HEK293 (cell line): ENCODE measurements at regions not wholly inside any gene's neighbourhood (a gene's known extent, or its start where the extent isn't known, plus 50 kb on each side); places are given as distances from the start of the nearest gene placed in this dataset.

Experiments
- CTCF ChIA-PET: fragments of 350-600 bp; formaldehyde crosslinking; extraction: SDS; loops from one replicate; lab custom pipeline; 2021; ENCODE audit warnings: antibody characterized with exemption; lab: Yijun Ruan, JAX
- POLR2A ChIA-PET: fragments of 300-600 bp; formaldehyde crosslinking; extraction: SDS; loops from one replicate; lab custom pipeline; 2020; ENCODE audit warnings: antibody characterized with exemption, inconsistent platforms; lab: Yijun Ruan, JAX
- H3K27ac ChIP-seq: fragments of 200-500 bp; sonication (Bioruptor generic); 2 replicates; pipeline ENCODE4 v1.5.1; 2014; ENCODE audit warnings: low read depth, low read length, control low read depth, inconsistent platforms; ENCODE audit errors: extremely low read depth
- H3K36me3 ChIP-seq, 2 experiments: fragments of 200-500 bp in 1 of 2; sonication (Bioruptor generic) in 1 of 2; 1 replicate in 1 of 2; 2 replicates in 1 of 2; pipeline ENCODE4 v1.5.1; 2014 to 2017; ENCODE audit warnings: inconsistent platforms in 2 of 2, low read length in 2 of 2; ENCODE audit not compliant: control insufficient read depth in 2 of 2, insufficient read depth in 1 of 2
- H3K4me1 ChIP-seq: fragments of 200-500 bp; sonication (Bioruptor generic); 2 replicates; pipeline ENCODE4 v1.5.1; 2014; ENCODE audit warnings: mild to moderate bottlenecking, low read length, inconsistent platforms; ENCODE audit not compliant: control insufficient read depth, insufficient read depth
- H3K4me3 ChIP-seq: 2 replicates; pipeline ENCODE4 v1.5.1; 2011; ENCODE audit warnings: low read depth, mild to moderate bottlenecking, control low read depth, low read length, moderate library complexity
- H3K9me3 ChIP-seq: fragments of 200-500 bp; sonication (Bioruptor generic); 2 replicates; pipeline ENCODE4 v1.5.1; 2014; ENCODE audit warnings: low read depth, low read length, inconsistent platforms; ENCODE audit not compliant: control insufficient read depth, insufficient read depth
- GLI4 ChIP-seq: fragments of 450-650 bp; formaldehyde crosslinking; IDR thresholded peaks from 2 replicates; pipeline ENCODE4 v1.5.1; 2016; ENCODE audit warnings: missing biosample characterization, missing genetic modification characterization
- GLIS2 ChIP-seq: fragments of 450-650 bp; formaldehyde crosslinking; IDR thresholded peaks from 2 replicates; pipeline ENCODE4 v1.5.1; 2016; ENCODE audit warnings: missing biosample characterization, missing genetic modification characterization
- INSM2 ChIP-seq: fragments of 450-650 bp; formaldehyde crosslinking; IDR thresholded peaks from 2 replicates; pipeline ENCODE4 v1.5.1; 2016; ENCODE audit warnings: missing biosample characterization, missing genetic modification characterization
- SALL2 ChIP-seq: fragments of 450-650 bp; formaldehyde crosslinking; IDR thresholded peaks from 2 replicates; pipeline ENCODE4 v1.5.0; 2017; ENCODE audit warnings: missing biosample characterization, mild to moderate bottlenecking, missing genetic modification characterization, borderline replicate concordance
- ZBTB44 ChIP-seq: fragments of 450-650 bp; IDR thresholded peaks from 2 replicates; pipeline ENCODE4 v1.5.1; 2018; ENCODE audit warnings: missing biosample characterization, mild to moderate bottlenecking, missing genetic modification characterization
- ZNF138 ChIP-seq: fragments of 450-650 bp; formaldehyde crosslinking; IDR thresholded peaks from 2 replicates; pipeline ENCODE4 v1.5.1; 2016; ENCODE audit warnings: missing biosample characterization, missing genetic modification characterization, borderline replicate concordance
- ZNF146 ChIP-seq: fragments of 450-650 bp; formaldehyde crosslinking; IDR thresholded peaks from 2 replicates; pipeline ENCODE4 v1.5.1; 2016; ENCODE audit warnings: missing biosample characterization, missing genetic modification characterization
- ZNF341 ChIP-seq: fragments of 450-650 bp; formaldehyde crosslinking; IDR thresholded peaks from 2 replicates; pipeline ENCODE4; 2016; ENCODE audit warnings: low read depth, missing biosample characterization, missing genetic modification characterization
- ZNF366 ChIP-seq: fragments of 450-650 bp; formaldehyde crosslinking; conservative IDR thresholded peaks from 2 replicates; pipeline ENCODE4 v1.5.1; 2016; ENCODE audit warnings: missing biosample characterization, missing genetic modification characterization
- ZNF404 ChIP-seq: fragments of 450-650 bp; formaldehyde crosslinking; IDR thresholded peaks from 2 replicates; pipeline ENCODE4 v1.5.1; 2017; ENCODE audit warnings: missing biosample characterization, missing genetic modification characterization
- ZNF510 ChIP-seq: fragments of 450-650 bp; formaldehyde crosslinking; IDR thresholded peaks from 2 replicates; pipeline ENCODE4 v1.5.1; 2018; ENCODE audit warnings: mild to moderate bottlenecking, missing genetic modification characterization, missing biosample characterization; ENCODE audit not compliant: insufficient replicate concordance
- ZNF600 ChIP-seq: fragments of 450-650 bp; formaldehyde crosslinking; IDR thresholded peaks from 2 replicates; pipeline ENCODE4 v1.5.1; 2016; ENCODE audit warnings: missing biosample characterization, missing genetic modification characterization
- ZNF639 ChIP-seq: fragments of 450-650 bp; formaldehyde crosslinking; IDR thresholded peaks from 2 replicates; pipeline ENCODE4 v1.5.1; 2016; ENCODE audit warnings: missing biosample characterization, missing genetic modification characterization
- ZNF777 ChIP-seq: fragments of 450-650 bp; formaldehyde crosslinking; IDR thresholded peaks from 2 replicates; pipeline ENCODE4 v1.5.1; 2017; ENCODE audit warnings: missing biosample characterization, missing genetic modification characterization, borderline replicate concordance
- ZNF843 ChIP-seq: fragments of 450-650 bp; formaldehyde crosslinking; IDR thresholded peaks from 2 replicates; pipeline ENCODE4 v1.5.1; 2016; ENCODE audit warnings: missing biosample characterization, missing genetic modification characterization
- ZXDB ChIP-seq: fragments of 450-650 bp; formaldehyde crosslinking; IDR thresholded peaks from 2 replicates; pipeline ENCODE4 v1.5.1; 2016; ENCODE audit warnings: missing biosample characterization, missing genetic modification characterization
- TF ChIP-seq, protein P1 (sequence below): fragments of 450-650 bp; formaldehyde crosslinking; optimal IDR thresholded peaks from 2 replicates; pipeline ENCODE3; 2016; ENCODE audit warnings: missing biosample characterization, mild to moderate bottlenecking, missing genetic modification characterization
- TF ChIP-seq, protein P2 (sequence below): fragments of 450-650 bp; formaldehyde crosslinking; IDR thresholded peaks from 2 replicates; pipeline ENCODE4 v1.5.1; 2016; ENCODE audit warnings: missing biosample characterization, missing genetic modification characterization
- TF ChIP-seq, protein P3 (sequence below): fragments of 450-650 bp; formaldehyde crosslinking; IDR thresholded peaks from 2 replicates; pipeline ENCODE4 v1.5.1; 2016; ENCODE audit warnings: missing biosample characterization, missing genetic modification characterization, borderline replicate concordance

- H3K4me3 ChIP-seq, result no peak overlapping the region
- no peaks in the 10 kb centered on the region for H3K9me3 ChIP-seq
- no peak for TF ChIP-seq GLIS2 (tag by site-specific recombination)
- CTCF ChIA-PET, result interaction anchor here (1.2 kb wide), 1 partner anchor 488 kb away, joined by 3 read pairs; no protein-coding TSS in a partner anchor
- no peaks in the 10 kb centered on the region for H3K4me1 ChIP-seq
- no peaks in the 10 kb centered on the region for H3K36me3 ChIP-seq
- POLR2A ChIA-PET, result no interaction called here
- H3K27ac ChIP-seq, result no peak overlapping the region
Observed at GRCh38 chr21:28257276-28257675, 735.4 kb downstream of the LTN1 start.

- Histone ChIP-seq H3K4me3 (no peak overlapping the region), H3K9me3 (no peaks in the 10 kb centered on the region), H3K27ac (no peak overlapping the region), H3K36me3 (no peaks in the 10 kb centered on the region), H3K4me1 (no peaks in the 10 kb centered on the region)
- POLR2A ChIA-PET, result no interaction called here
- TF ChIP-seq ZNF510 (tag by site-specific recombination), result no peak
- TF ChIP-seq ZNF600 (tag by site-specific recombination), result no peak
- TF ChIP-seq ZBTB44 (tag by site-specific recombination), result no peak
- no peak for TF ChIP-seq ZNF138 (tag by site-specific recombination)
- no peak for TF ChIP-seq ZNF341 (tag by site-specific recombination)
- TF ChIP-seq, protein P1, sequence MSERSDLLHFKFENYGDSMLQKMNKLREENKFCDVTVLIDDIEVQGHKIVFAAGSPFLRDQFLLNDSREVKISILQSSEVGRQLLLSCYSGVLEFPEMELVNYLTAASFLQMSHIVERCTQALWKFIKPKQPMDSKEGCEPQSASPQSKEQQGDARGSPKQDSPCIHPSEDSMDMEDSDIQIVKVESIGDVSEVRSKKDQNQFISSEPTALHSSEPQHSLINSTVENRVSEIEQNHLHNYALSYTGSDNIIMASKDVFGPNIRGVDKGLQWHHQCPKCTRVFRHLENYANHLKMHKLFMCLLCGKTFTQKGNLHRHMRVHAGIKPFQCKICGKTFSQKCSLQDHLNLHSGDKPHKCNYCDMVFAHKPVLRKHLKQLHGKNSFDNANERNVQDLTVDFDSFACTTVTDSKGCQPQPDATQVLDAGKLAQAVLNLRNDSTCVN, result no peak
- no peak for TF ChIP-seq ZNF777 (tag by site-specific recombination)
- TF ChIP-seq SALL2 (tag by site-specific recombination), result no peak
- no peak for TF ChIP-seq ZXDB (tag by site-specific recombination)
- no peak for TF ChIP-seq GLI4 (tag by site-specific recombination)
- no peak for TF ChIP-seq INSM2 (tag by site-specific recombination)
- TF ChIP-seq ZNF639, result no peak
- TF ChIP-seq ZNF404 (tag by site-specific recombination), result no peak
- TF ChIP-seq, all 188 proteins: peak for 0
- CTCF ChIA-PET, result interaction anchor here (0.7 to 1.2 kb wide), 2 partner anchors 18 to 489 kb away, joined by 3 read pairs; no protein-coding TSS in a partner anchor
Observed at GRCh38 chr21:28256837-28257236, 735.8 kb downstream of the LTN1 start.

DNA sequence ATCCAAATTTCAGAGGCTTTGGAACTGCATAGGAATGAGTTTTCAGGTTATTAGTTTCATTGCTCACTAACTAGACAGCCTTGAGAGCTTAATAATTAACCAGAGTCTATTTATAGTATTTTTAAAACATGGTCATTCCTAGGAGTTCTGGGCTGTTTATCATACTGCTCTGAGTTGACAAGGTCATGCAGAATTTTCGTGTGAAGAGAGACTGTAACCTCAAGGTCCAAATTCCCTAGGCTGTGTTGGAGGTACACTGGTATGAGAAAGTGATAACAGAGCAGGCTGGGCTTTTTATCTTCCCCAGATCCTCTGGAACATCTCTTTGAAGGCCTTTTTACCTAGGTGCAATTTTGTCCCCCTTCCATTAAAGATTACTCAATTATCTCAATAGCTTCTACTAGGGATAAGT lies 736.3 kb downstream of the LTN1 start:
- Histone ChIP-seq H3K27ac (no peak overlapping the region), H3K9me3 (no peaks in the 10 kb centered on the region), H3K4me3 (no peak overlapping the region), H3K4me1 (no peaks in the 10 kb centered on the region), H3K36me3 (no peaks in the 10 kb centered on the region)
- ChIA-PET POLR2A (no interaction called here), CTCF (interaction anchor here (0.7 to 1.2 kb wide), 2 partner anchors 18 to 489 kb away, joined by 3 read pairs; no protein-coding TSS in a partner anchor)
- TF ChIP-seq, protein P2, sequence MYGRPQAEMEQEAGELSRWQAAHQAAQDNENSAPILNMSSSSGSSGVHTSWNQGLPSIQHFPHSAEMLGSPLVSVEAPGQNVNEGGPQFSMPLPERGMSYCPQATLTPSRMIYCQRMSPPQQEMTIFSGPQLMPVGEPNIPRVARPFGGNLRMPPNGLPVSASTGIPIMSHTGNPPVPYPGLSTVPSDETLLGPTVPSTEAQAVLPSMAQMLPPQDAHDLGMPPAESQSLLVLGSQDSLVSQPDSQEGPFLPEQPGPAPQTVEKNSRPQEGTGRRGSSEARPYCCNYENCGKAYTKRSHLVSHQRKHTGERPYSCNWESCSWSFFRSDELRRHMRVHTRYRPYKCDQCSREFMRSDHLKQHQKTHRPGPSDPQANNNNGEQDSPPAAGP (tag by site-specific recombination), result no peak
- TF ChIP-seq ZNF843 (tag by site-specific recombination), result no peak
- TF ChIP-seq ZNF366 (tag by site-specific recombination), result no peak
- TF ChIP-seq, protein P3, sequence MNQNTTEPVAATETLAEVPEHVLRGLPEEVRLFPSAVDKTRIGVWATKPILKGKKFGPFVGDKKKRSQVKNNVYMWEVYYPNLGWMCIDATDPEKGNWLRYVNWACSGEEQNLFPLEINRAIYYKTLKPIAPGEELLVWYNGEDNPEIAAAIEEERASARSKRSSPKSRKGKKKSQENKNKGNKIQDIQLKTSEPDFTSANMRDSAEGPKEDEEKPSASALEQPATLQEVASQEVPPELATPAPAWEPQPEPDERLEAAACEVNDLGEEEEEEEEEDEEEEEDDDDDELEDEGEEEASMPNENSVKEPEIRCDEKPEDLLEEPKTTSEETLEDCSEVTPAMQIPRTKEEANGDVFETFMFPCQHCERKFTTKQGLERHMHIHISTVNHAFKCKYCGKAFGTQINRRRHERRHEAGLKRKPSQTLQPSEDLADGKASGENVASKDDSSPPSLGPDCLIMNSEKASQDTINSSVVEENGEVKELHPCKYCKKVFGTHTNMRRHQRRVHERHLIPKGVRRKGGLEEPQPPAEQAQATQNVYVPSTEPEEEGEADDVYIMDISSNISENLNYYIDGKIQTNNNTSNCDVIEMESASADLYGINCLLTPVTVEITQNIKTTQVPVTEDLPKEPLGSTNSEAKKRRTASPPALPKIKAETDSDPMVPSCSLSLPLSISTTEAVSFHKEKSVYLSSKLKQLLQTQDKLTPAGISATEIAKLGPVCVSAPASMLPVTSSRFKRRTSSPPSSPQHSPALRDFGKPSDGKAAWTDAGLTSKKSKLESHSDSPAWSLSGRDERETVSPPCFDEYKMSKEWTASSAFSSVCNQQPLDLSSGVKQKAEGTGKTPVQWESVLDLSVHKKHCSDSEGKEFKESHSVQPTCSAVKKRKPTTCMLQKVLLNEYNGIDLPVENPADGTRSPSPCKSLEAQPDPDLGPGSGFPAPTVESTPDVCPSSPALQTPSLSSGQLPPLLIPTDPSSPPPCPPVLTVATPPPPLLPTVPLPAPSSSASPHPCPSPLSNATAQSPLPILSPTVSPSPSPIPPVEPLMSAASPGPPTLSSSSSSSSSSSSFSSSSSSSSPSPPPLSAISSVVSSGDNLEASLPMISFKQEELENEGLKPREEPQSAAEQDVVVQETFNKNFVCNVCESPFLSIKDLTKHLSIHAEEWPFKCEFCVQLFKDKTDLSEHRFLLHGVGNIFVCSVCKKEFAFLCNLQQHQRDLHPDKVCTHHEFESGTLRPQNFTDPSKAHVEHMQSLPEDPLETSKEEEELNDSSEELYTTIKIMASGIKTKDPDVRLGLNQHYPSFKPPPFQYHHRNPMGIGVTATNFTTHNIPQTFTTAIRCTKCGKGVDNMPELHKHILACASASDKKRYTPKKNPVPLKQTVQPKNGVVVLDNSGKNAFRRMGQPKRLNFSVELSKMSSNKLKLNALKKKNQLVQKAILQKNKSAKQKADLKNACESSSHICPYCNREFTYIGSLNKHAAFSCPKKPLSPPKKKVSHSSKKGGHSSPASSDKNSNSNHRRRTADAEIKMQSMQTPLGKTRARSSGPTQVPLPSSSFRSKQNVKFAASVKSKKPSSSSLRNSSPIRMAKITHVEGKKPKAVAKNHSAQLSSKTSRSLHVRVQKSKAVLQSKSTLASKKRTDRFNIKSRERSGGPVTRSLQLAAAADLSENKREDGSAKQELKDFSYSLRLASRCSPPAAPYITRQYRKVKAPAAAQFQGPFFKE (tag by site-specific recombination), result no peak
- no peak for TF ChIP-seq ZNF146 (tag by site-specific recombination)
